SK-N-SH treated with all-trans-retinoic acid at 6 μM for 48 hours (cell line): ENCODE measurements at regions not wholly inside any gene's neighbourhood (a gene's known extent, or its start where the extent isn't known, plus 50 kb on each side); places are given as distances from the start of the nearest gene placed in this dataset.

Source experiments
- ATAC-seq: fragments of 200-7000 bp; cut with Tn5 transposase; 3 replicates; pipeline ENCODE4 v1.9.1; 2020; ENCODE audit warnings: mild to moderate bottlenecking, moderate library complexity
- ARNTL ChIP-seq: fragments of 450-650 bp; formaldehyde crosslinking; IDR thresholded peaks from 2 replicates; pipeline ENCODE4 v1.5.0; 2020; ENCODE audit warnings: low read depth, mild to moderate bottlenecking, moderate library complexity, borderline replicate concordance
- BACH2 ChIP-seq: fragments of 250-450 bp; sonication (Bioruptor Pico); IDR thresholded peaks from 2 replicates; pipeline ENCODE4 v1.9.0; 2021; ENCODE audit warnings: mild to moderate bottlenecking, borderline replicate concordance
- CREB5 ChIP-seq: fragments of 250-450 bp; sonication (Bioruptor Pico); IDR thresholded peaks from 2 replicates; pipeline ENCODE4 v1.5.1; 2020; ENCODE audit warnings: low read depth, mild to moderate bottlenecking, moderate library complexity
- CSDC2 ChIP-seq: fragments of 250-450 bp; sonication (Bioruptor Pico); IDR thresholded peaks from 2 replicates; pipeline ENCODE4 v1.5.0; 2020; ENCODE audit warnings: mild to moderate bottlenecking, moderate library complexity
- CSRNP3 ChIP-seq: fragments of 250-450 bp; sonication (Bioruptor Pico); IDR thresholded peaks from 2 replicates; pipeline ENCODE4 v1.5.1; 2021; ENCODE audit warnings: mild to moderate bottlenecking, moderate library complexity
- ESRRG ChIP-seq: fragments of 250-450 bp; sonication (Bioruptor Pico); IDR thresholded peaks from 2 replicates; pipeline ENCODE4 v1.6.1; 2021; ENCODE audit warnings: mild to moderate bottlenecking
- GLIS3 ChIP-seq: fragments of 250-450 bp; sonication (Bioruptor Pico); IDR thresholded peaks from 2 replicates; pipeline ENCODE4 v1.5.0; 2020; ENCODE audit warnings: mild to moderate bottlenecking, moderate library complexity
- OSR1 ChIP-seq: fragments of 250-450 bp; sonication (Bioruptor Pico); IDR thresholded peaks from 2 replicates; pipeline ENCODE4 v1.8.0; 2022; ENCODE audit warnings: moderate library complexity, mild to moderate bottlenecking, inconsistent platforms
- POU6F1 ChIP-seq: fragments of 250-450 bp; sonication (Bioruptor Pico); IDR thresholded peaks from 2 replicates; pipeline ENCODE4 v1.8.0; 2021; ENCODE audit warnings: low read depth, mild to moderate bottlenecking, moderate library complexity, borderline replicate concordance
- PPARA ChIP-seq: fragments of 250-450 bp; sonication (Bioruptor Pico); IDR thresholded peaks from 2 replicates; pipeline ENCODE4 v1.5.0; 2020; ENCODE audit warnings: mild to moderate bottlenecking, borderline replicate concordance
- RARB ChIP-seq: fragments of 250-450 bp; sonication (Bioruptor Pico); IDR thresholded peaks from 2 replicates; pipeline ENCODE4 v1.8.0; 2021; ENCODE audit warnings: mild to moderate bottlenecking, moderate library complexity
- SNAI2 ChIP-seq: fragments of 250-450 bp; sonication (Bioruptor Pico); IDR thresholded peaks from 2 replicates; pipeline ENCODE4 v1.5.0; 2020; ENCODE audit warnings: mild to moderate bottlenecking, moderate library complexity
- TCF4 ChIP-seq: fragments of 250-450 bp; sonication (Bioruptor Pico); IDR thresholded peaks from 2 replicates; pipeline ENCODE4 v1.8.0; 2021; ENCODE audit warnings: mild to moderate bottlenecking, moderate library complexity, borderline replicate concordance
- TOX ChIP-seq: fragments of 250-450 bp; sonication (Bioruptor Pico); IDR thresholded peaks from 2 replicates; pipeline ENCODE4 v1.8.0; 2021; ENCODE audit warnings: mild to moderate bottlenecking, moderate library complexity, borderline replicate concordance
- TSHZ2 ChIP-seq: fragments of 250-450 bp; sonication (Bioruptor Pico); IDR thresholded peaks from 2 replicates; pipeline ENCODE4 v1.5.0; 2020; ENCODE audit warnings: mild to moderate bottlenecking, moderate library complexity
- ZC3H10 ChIP-seq: fragments of 250-450 bp; sonication (Bioruptor Pico); IDR thresholded peaks from 2 replicates; pipeline ENCODE4 v1.5.1; 2021; ENCODE audit warnings: mild to moderate bottlenecking, moderate library complexity
- ZFP30 ChIP-seq: fragments of 450-650 bp; formaldehyde crosslinking; IDR thresholded peaks from 2 replicates; pipeline ENCODE4 v1.5.0; 2022; ENCODE audit warnings: mild to moderate bottlenecking, moderate library complexity
- ZNF565 ChIP-seq: fragments of 450-650 bp; formaldehyde crosslinking; conservative IDR thresholded peaks from 2 replicates; pipeline ENCODE4 v1.5.0; 2020; ENCODE audit warnings: low read depth, mild to moderate bottlenecking, moderate library complexity
- ZNF70 ChIP-seq: fragments of 450-650 bp; formaldehyde crosslinking; IDR thresholded peaks from 2 replicates; pipeline ENCODE4 v1.5.0; 2020; ENCODE audit warnings: mild to moderate bottlenecking, moderate library complexity
- ZNF8 ChIP-seq: fragments of 450-650 bp; formaldehyde crosslinking; IDR thresholded peaks from 2 replicates; pipeline ENCODE4 v1.5.0; 2020; ENCODE audit warnings: mild to moderate bottlenecking, moderate library complexity

GRCh38 chr11:70828593-70829082 is 423.7 kb downstream of the SHANK2 start:
- TF ChIP-seq CREB5 (CRISPR knock-in tag) (no peak), GLIS3 (CRISPR knock-in tag) (no peak), SNAI2 (CRISPR knock-in tag) (no peak), TSHZ2 (CRISPR knock-in tag) (no peak), ARNTL (CRISPR knock-in tag) (no peak), PPARA (CRISPR knock-in tag) (no peak), ZFP30 (CRISPR knock-in tag) (no peak), ZC3H10 (CRISPR knock-in tag) (no peak), POU6F1 (CRISPR knock-in tag) (no peak), RARB (CRISPR knock-in tag) (no peak), ZNF8 (CRISPR knock-in tag) (no peak), ZNF70 (CRISPR knock-in tag) (no peak), TOX (no peak), ESRRG (CRISPR knock-in tag) (no peak), TCF4 (CRISPR knock-in tag) (no peak), CSRNP3 (CRISPR knock-in tag) (no peak), OSR1 (no peak)
- TF ChIP-seq, all 23 proteins: peak for 0
- no peak for ATAC-seq

GRCh38 chr11:70829134-70829885 is 423.1 kb downstream of the SHANK2 start:
- TF ChIP-seq ZNF565 (CRISPR knock-in tag) (no peak), CSDC2 (CRISPR knock-in tag) (no peak), PPARA (CRISPR knock-in tag) (no peak), ZNF70 (CRISPR knock-in tag) (no peak), POU6F1 (CRISPR knock-in tag) (no peak)
- ATAC-seq = no peak

GRCh38 chr11:70829886-70830272 is 422.5 kb downstream of the SHANK2 start:
- ATAC-seq = no peak
- TF ChIP-seq RARB (CRISPR knock-in tag) (no peak), ZNF565 (CRISPR knock-in tag) (no peak), BACH2 (CRISPR knock-in tag) (no peak), ZC3H10 (CRISPR knock-in tag) (no peak), GLIS3 (CRISPR knock-in tag) (no peak), POU6F1 (CRISPR knock-in tag) (no peak), CSRNP3 (CRISPR knock-in tag) (no peak), ZNF8 (CRISPR knock-in tag) (no peak), CREB5 (CRISPR knock-in tag) (no peak), PPARA (CRISPR knock-in tag) (no peak), ZFP30 (CRISPR knock-in tag) (no peak), TCF4 (CRISPR knock-in tag) (no peak)
